Astrocyte (in vitro differentiated cells and primary cell): ENCODE measurements at regions not wholly inside any gene's neighbourhood (a gene's known extent, or its start where the extent isn't known, plus 50 kb on each side); places are given as distances from the start of the nearest gene placed in this dataset.

Source experiments
- DNase-seq: peaks from one replicate; pipeline ENCODE4 v3.0.0-alpha.2; 2010; ENCODE audit warnings: low read depth
- FAIRE-seq: peaks from 2 replicates; lab custom pipeline; 2011; peaks lifted over from hg19 to GRCh38; lab: Jason Lieb, UNC
- H2AFZ ChIP-seq: 2 replicates; pipeline ENCODE4 v1.6.0; 2012; ENCODE audit warnings: low read depth, low read length, inconsistent platforms
- H3K27ac ChIP-seq: 2 replicates; pipeline ENCODE4 v1.5.1; 2011; ENCODE audit warnings: low read depth, low read length, inconsistent platforms
- H3K27me3 ChIP-seq: 2 replicates; pipeline ENCODE4 v1.6.0; 2011; ENCODE audit warnings: low read length, inconsistent platforms; ENCODE audit not compliant: insufficient read depth
- H3K36me3 ChIP-seq: 2 replicates; pipeline ENCODE4 v1.5.1; 2011; ENCODE audit warnings: low read length, inconsistent platforms; ENCODE audit not compliant: insufficient read depth
- H3K4me1 ChIP-seq: 2 replicates; pipeline ENCODE4 v1.5.1; 2011; ENCODE audit warnings: low read length, inconsistent platforms; ENCODE audit not compliant: insufficient read depth
- H3K4me2 ChIP-seq: 2 replicates; pipeline ENCODE4 v1.6.0; 2012; ENCODE audit warnings: low read length, inconsistent platforms
- H3K4me3 ChIP-seq: 2 replicates; pipeline ENCODE4 v1.5.1; 2011; ENCODE audit warnings: low read depth, mild to moderate bottlenecking, low read length, inconsistent platforms; ENCODE audit not compliant: insufficient read depth
- H3K79me2 ChIP-seq: 2 replicates; pipeline ENCODE4 v1.6.0; 2012; ENCODE audit warnings: mild to moderate bottlenecking, low read length, inconsistent platforms; ENCODE audit not compliant: insufficient read depth
- H3K9ac ChIP-seq: 2 replicates; pipeline ENCODE4 v1.6.0; 2012; ENCODE audit warnings: mild to moderate bottlenecking, low read length, inconsistent platforms
- H3K9me3 ChIP-seq: 2 replicates; pipeline ENCODE4 v1.5.1; 2012; ENCODE audit warnings: low read depth, mild to moderate bottlenecking, low read length, inconsistent platforms; ENCODE audit not compliant: insufficient read depth
- H4K20me1 ChIP-seq: 2 replicates; pipeline ENCODE4 v1.6.0; 2012; ENCODE audit warnings: low read length, inconsistent platforms; ENCODE audit not compliant: insufficient read depth
- H3K27ac Mint-ChIP-seq: one replicate; pipeline ENCODE4 v1.8.0; 2021; ENCODE audit warnings: mild to moderate bottlenecking, mixed read lengths; ENCODE audit not compliant: unreplicated experiment
- H3K27me3 Mint-ChIP-seq: one replicate; pipeline ENCODE4 v1.8.0; 2021; ENCODE audit warnings: low read depth, mixed read lengths; ENCODE audit not compliant: unreplicated experiment
- H3K36me3 Mint-ChIP-seq: one replicate; pipeline ENCODE4 v1.8.0; 2021; ENCODE audit warnings: low read depth, mixed read lengths; ENCODE audit not compliant: unreplicated experiment
- H3K4me1 Mint-ChIP-seq: one replicate; pipeline ENCODE4 v1.8.0; 2021; ENCODE audit warnings: low read depth, mixed read lengths; ENCODE audit not compliant: unreplicated experiment
- H3K4me3 Mint-ChIP-seq: one replicate; pipeline ENCODE4 v1.8.0; 2021; ENCODE audit warnings: mild to moderate bottlenecking, moderate library complexity, mixed read lengths; ENCODE audit not compliant: unreplicated experiment
- H3K9me3 Mint-ChIP-seq: one replicate; pipeline ENCODE4 v1.8.0; 2021; ENCODE audit warnings: mild to moderate bottlenecking, mixed read lengths; ENCODE audit not compliant: unreplicated experiment
- EZH2 ChIP-seq: IDR thresholded peaks from 2 replicates; pipeline ENCODE4 v1.6.1; 2012; ENCODE audit warnings: mild to moderate bottlenecking, low read length, inconsistent platforms; ENCODE audit not compliant: insufficient read depth
- TF ChIP-seq, protein P1 (sequence below): IDR thresholded peaks from 2 replicates; pipeline ENCODE4 v1.5.1; 2011; ENCODE audit warnings: low read depth, mild to moderate bottlenecking, inconsistent platforms, low read length, moderate library complexity; ENCODE audit not compliant: insufficient read depth

DNA sequence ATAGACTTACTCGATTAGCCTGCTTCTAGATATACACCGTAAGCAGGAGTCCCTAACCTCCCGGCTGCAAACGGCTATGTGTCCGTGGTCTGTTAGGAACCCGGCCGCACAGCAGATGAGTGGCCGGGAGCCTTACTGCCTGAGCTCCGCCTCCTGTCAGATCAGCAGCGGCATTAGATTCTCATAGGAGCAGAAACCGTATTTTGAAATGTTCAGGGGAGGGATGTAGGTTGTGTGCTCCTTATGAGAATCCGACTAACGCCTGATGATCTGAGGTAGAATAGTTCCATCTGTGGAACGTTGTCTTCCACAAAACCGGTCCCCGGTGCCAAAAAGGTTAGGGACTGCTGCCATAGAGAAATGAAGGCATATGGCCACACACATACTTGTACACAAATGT lies 1491.9 kb downstream of the SLITRK5 start:
- no peak overlapping the region for H3K9ac ChIP-seq
- H3K79me2 ChIP-seq = no peaks in the 10 kb centered on the region
- no peaks in the 10 kb centered on the region for H3K9me3 ChIP-seq
- H3K36me3 ChIP-seq = no peaks in the 10 kb centered on the region
- H3K4me2 ChIP-seq = no peak overlapping the region
- Mint-ChIP-seq H3K4me1 (no peaks in the 10 kb centered on the region), H3K36me3 (no peaks in the 10 kb centered on the region), H3K27ac (no peak overlapping the region), H3K27me3 (no peaks in the 10 kb centered on the region), H3K4me3 (no peak overlapping the region), H3K9me3 (no peaks in the 10 kb centered on the region)
- no peak overlapping the region for H2AFZ ChIP-seq
- DNase-seq (no peak), FAIRE-seq (no peak)
- no peak overlapping the region for H3K4me3 ChIP-seq
- no peak overlapping the region for H3K27ac ChIP-seq
- no peak for TF ChIP-seq EZH2
- TF ChIP-seq, protein P1, sequence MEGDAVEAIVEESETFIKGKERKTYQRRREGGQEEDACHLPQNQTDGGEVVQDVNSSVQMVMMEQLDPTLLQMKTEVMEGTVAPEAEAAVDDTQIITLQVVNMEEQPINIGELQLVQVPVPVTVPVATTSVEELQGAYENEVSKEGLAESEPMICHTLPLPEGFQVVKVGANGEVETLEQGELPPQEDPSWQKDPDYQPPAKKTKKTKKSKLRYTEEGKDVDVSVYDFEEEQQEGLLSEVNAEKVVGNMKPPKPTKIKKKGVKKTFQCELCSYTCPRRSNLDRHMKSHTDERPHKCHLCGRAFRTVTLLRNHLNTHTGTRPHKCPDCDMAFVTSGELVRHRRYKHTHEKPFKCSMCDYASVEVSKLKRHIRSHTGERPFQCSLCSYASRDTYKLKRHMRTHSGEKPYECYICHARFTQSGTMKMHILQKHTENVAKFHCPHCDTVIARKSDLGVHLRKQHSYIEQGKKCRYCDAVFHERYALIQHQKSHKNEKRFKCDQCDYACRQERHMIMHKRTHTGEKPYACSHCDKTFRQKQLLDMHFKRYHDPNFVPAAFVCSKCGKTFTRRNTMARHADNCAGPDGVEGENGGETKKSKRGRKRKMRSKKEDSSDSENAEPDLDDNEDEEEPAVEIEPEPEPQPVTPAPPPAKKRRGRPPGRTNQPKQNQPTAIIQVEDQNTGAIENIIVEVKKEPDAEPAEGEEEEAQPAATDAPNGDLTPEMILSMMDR = no peak
- H4K20me1 ChIP-seq = no peaks in the 10 kb centered on the region
- H3K27me3 ChIP-seq = no peaks in the 10 kb centered on the region
- H3K4me1 ChIP-seq = no peaks in the 10 kb centered on the region

DNA sequence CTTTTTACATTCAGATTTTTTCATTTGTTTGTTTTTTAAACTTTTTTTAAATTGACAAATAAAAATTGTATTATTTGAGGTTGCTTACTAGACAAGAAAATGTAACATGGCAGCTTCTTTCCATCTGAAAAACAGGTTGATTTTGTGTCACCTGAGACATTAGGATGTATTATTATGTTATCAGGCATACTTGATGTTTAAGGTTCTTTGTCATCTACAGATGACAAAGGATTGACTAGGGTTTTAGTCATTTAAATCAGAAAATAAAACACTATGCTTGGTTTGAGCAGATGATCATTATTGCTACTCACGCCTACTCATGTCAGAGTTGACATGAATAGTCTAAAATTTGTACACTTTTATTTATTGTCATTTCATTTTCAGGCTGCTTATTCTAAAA lies 1494.5 kb downstream of the SLITRK5 start:
- H3K4me1 Mint-ChIP-seq = no peaks in the 10 kb centered on the region
- no peak for FAIRE-seq

GRCh38 chr13:89169951-89170350 lies 1498.8 kb downstream of the SLITRK5 start:
- TF ChIP-seq EZH2 = no peak
- TF ChIP-seq, protein P1 = no peak
- H3K27me3 ChIP-seq = no peaks in the 10 kb centered on the region
- no peaks in the 10 kb centered on the region for H3K36me3 ChIP-seq
- no peak overlapping the region for H3K9ac ChIP-seq
- H3K27ac ChIP-seq = no peak overlapping the region
- Mint-ChIP-seq H3K27ac (no peak overlapping the region), H3K27me3 (no peaks in the 10 kb centered on the region), H3K4me3 (no peak overlapping the region), H3K4me1 (no peaks in the 10 kb centered on the region), H3K9me3 (no peaks in the 10 kb centered on the region), H3K36me3 (no peaks in the 10 kb centered on the region)
- FAIRE-seq (no peak), DNase-seq (no peak)
- H3K79me2 ChIP-seq = no peaks in the 10 kb centered on the region
- H4K20me1 ChIP-seq = no peaks in the 10 kb centered on the region
- no peak overlapping the region for H3K4me2 ChIP-seq
- H2AFZ ChIP-seq = no peak overlapping the region
- no peak overlapping the region for H3K4me3 ChIP-seq
- no peaks in the 10 kb centered on the region for H3K9me3 ChIP-seq
- no peaks in the 10 kb centered on the region for H3K4me1 ChIP-seq

More for the DNA sequence above, 1494.5 kb downstream of the SLITRK5 start:
- Histone ChIP-seq H3K4me2 (no peak overlapping the region), H3K4me1 (no peaks in the 10 kb centered on the region), H2AFZ (no peak overlapping the region), H4K20me1 (no peaks in the 10 kb centered on the region), H3K27me3 (no peaks in the 10 kb centered on the region), H3K36me3 (no peaks in the 10 kb centered on the region), H3K9ac (no peak overlapping the region), H3K79me2 (no peaks in the 10 kb centered on the region), H3K4me3 (no peak overlapping the region), H3K27ac (no peak overlapping the region), H3K9me3 (no peaks in the 10 kb centered on the region)
- Mint-ChIP-seq H3K27ac (no peak overlapping the region), H3K36me3 (no peaks in the 10 kb centered on the region), H3K9me3 (no peaks in the 10 kb centered on the region), H3K4me3 (no peak overlapping the region), H3K27me3 (no peaks in the 10 kb centered on the region)
- TF ChIP-seq EZH2 = no peak
- TF ChIP-seq, protein P1 = no peak
- no peak for DNase-seq
